GM18520 (cell line): ENCODE measurements at regions not wholly inside any gene's neighbourhood (a gene's known extent, or its start where the extent isn't known, plus 50 kb on each side); places are given as distances from the start of the nearest gene placed in this dataset.

Experiments
- ATAC-seq: cut with Tn5 transposase; IDR thresholded peaks from one replicate; pipeline ENCODE4 v1.9.1; 2021; ENCODE audit not compliant: unreplicated experiment

GRCh38 chr4:15270201-15270600 is 157.6 kb upstream of the C1QTNF7 start:
- no peak for ATAC-seq

GRCh38 chr4:15286041-15286440 is 141.8 kb upstream of the C1QTNF7 start:
- no peak for ATAC-seq

- no peak for ATAC-seq
Observed at GRCh38 chr4:15291122-15291521, 136.7 kb upstream of the C1QTNF7 start.

GRCh38 chr4:15293711-15294110 is 134.1 kb upstream of the C1QTNF7 start:
- ATAC-seq, result no peak

GRCh38 chr4:15294202-15294601 is 133.6 kb upstream of the C1QTNF7 start:
- ATAC-seq, result no peak

GRCh38 chr4:15294832-15295231 is 133.0 kb upstream of the C1QTNF7 start:
- ATAC-seq, result no peak

GRCh38 chr4:15295421-15296162 is 132.2 kb upstream of the C1QTNF7 start:
- ATAC-seq, result no peak

GRCh38 chr4:15297344-15297743 is 130.5 kb upstream of the C1QTNF7 start:
- ATAC-seq, result no peak

GRCh38 chr4:15299627-15300026 is 128.2 kb upstream of the C1QTNF7 start:
- ATAC-seq, result no peak

GRCh38 chr4:15303052-15303641 is 124.7 kb upstream of the C1QTNF7 start:
- ATAC-seq, result no peak

- ATAC-seq, result no peak
Observed at GRCh38 chr4:15314974-15315373, 112.9 kb upstream of the C1QTNF7 start.

GRCh38 chr4:15317246-15317645 is 110.6 kb upstream of the C1QTNF7 start:
- ATAC-seq, result no peak

GRCh38 chr4:15318621-15319348 is 109.0 kb upstream of the C1QTNF7 start:
- ATAC-seq, result no peak

- no peak for ATAC-seq
Observed at GRCh38 chr4:15320121-15320678, 107.6 kb upstream of the C1QTNF7 start.

- no peak for ATAC-seq
Observed at GRCh38 chr4:15322006-15322405, 105.8 kb upstream of the C1QTNF7 start.

- ATAC-seq, result no peak
Observed at GRCh38 chr4:15325987-15326386, 101.8 kb upstream of the C1QTNF7 start.

GRCh38 chr4:15327311-15328298 is 100.2 kb upstream of the C1QTNF7 start:
- no peak for ATAC-seq

- ATAC-seq, result no peak
Observed at GRCh38 chr4:15331930-15332329, 95.9 kb upstream of the C1QTNF7 start.

- no peak for ATAC-seq
Observed at GRCh38 chr4:15332377-15332776, 95.5 kb upstream of the C1QTNF7 start.
